ENCODE measurements at regions not wholly inside any gene's neighbourhood (a gene's known extent, or its start where the extent isn't known, plus 50 kb on each side); places are given as distances from the start of the nearest gene placed in this dataset.

DNA sequence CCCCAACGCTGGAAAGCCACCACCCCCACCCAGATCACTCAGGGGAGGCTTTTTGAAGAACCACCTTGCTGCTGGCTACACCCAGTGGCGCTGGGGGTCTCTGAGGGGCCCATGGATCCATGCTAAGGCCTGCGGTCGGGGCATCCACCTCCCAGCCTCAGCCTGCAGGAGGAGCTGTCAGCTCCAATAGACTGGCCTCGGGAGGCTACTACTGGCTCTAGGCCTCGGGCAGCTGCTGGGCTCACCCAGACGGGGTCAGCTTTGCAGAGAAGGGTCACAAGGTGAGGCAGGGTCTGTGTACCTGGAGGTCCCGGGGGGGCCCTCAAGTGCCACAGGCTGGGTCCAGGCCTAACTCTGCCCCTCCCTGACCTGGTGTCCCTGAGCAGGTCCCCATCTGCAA, 193.7 kb downstream of the OLFM1 start:
- no peak for ATAC-seq
- TF ChIP-seq ZNF565 (CRISPR knock-in tag; conservative IDR thresholded peaks at IDR 0.05; ENCODE audit: low read depth) (no peak), PPARA (CRISPR knock-in tag; IDR thresholded peaks at IDR 0.05; ENCODE audit: borderline replicate concordance) (no peak)

GRCh38 chr9:135281791-135282737, 194.6 kb downstream of the OLFM1 start:
- ATAC-seq = no peak
- TF ChIP-seq TCF4 (CRISPR knock-in tag; IDR thresholded peaks at IDR 0.05; ENCODE audit: borderline replicate concordance) = peak; percentile 16; the same call in 1 of the 2 replicates
- TF ChIP-seq CSRNP3 (CRISPR knock-in tag; IDR thresholded peaks at IDR 0.05) = no peak

DNA sequence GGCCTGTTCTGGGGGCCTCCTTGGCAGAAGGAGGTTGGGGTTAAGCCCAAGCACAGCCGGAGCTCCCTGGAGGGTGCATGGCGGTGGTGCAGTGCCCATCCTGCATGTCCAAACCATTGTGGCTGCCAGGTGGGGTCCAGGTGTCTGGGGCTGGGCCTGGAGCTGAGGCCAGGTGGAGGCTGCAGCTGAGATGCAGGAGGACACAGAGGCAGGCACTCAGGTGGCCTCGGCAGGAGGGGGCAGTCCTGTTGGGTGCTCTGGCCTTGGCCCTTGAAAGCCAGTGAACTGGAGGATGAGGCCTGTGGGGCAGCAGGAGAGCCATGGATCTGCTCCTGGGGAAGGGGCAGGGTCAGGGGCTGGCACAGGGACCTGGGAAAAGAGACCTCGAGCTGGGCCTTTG, 195.3 kb downstream of the OLFM1 start:
- TF ChIP-seq, protein P1, sequence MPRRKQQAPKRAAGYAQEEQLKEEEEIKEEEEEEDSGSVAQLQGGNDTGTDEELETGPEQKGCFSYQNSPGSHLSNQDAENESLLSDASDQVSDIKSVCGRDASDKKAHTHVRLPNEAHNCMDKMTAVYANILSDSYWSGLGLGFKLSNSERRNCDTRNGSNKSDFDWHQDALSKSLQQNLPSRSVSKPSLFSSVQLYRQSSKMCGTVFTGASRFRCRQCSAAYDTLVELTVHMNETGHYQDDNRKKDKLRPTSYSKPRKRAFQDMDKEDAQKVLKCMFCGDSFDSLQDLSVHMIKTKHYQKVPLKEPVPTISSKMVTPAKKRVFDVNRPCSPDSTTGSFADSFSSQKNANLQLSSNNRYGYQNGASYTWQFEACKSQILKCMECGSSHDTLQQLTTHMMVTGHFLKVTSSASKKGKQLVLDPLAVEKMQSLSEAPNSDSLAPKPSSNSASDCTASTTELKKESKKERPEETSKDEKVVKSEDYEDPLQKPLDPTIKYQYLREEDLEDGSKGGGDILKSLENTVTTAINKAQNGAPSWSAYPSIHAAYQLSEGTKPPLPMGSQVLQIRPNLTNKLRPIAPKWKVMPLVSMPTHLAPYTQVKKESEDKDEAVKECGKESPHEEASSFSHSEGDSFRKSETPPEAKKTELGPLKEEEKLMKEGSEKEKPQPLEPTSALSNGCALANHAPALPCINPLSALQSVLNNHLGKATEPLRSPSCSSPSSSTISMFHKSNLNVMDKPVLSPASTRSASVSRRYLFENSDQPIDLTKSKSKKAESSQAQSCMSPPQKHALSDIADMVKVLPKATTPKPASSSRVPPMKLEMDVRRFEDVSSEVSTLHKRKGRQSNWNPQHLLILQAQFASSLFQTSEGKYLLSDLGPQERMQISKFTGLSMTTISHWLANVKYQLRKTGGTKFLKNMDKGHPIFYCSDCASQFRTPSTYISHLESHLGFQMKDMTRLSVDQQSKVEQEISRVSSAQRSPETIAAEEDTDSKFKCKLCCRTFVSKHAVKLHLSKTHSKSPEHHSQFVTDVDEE (CRISPR knock-in tag; IDR thresholded peaks at IDR 0.05) = no peak
- TF ChIP-seq ZFP30 (CRISPR knock-in tag; IDR thresholded peaks at IDR 0.05) = no peak
- no peak for TF ChIP-seq ARNTL (CRISPR knock-in tag; IDR thresholded peaks at IDR 0.05; ENCODE audit: borderline replicate concordance, low read depth)
- TF ChIP-seq CSDC2 (CRISPR knock-in tag; IDR thresholded peaks at IDR 0.05) = no peak
- no peak for TF ChIP-seq RARB (CRISPR knock-in tag; IDR thresholded peaks at IDR 0.05)
- no peak for TF ChIP-seq GLIS3 (CRISPR knock-in tag; IDR thresholded peaks at IDR 0.05)
- TF ChIP-seq BACH2 (CRISPR knock-in tag; IDR thresholded peaks at IDR 0.05; ENCODE audit: borderline replicate concordance) = no peak
- TF ChIP-seq CSRNP3 (CRISPR knock-in tag; IDR thresholded peaks at IDR 0.05) = no peak
- TF ChIP-seq OSR1 (CRISPR knock-in tag; IDR thresholded peaks at IDR 0.05) = no peak
- TF ChIP-seq ZFP3 (CRISPR knock-in tag; IDR thresholded peaks at IDR 0.05) = no peak
- TF ChIP-seq, protein P2, sequence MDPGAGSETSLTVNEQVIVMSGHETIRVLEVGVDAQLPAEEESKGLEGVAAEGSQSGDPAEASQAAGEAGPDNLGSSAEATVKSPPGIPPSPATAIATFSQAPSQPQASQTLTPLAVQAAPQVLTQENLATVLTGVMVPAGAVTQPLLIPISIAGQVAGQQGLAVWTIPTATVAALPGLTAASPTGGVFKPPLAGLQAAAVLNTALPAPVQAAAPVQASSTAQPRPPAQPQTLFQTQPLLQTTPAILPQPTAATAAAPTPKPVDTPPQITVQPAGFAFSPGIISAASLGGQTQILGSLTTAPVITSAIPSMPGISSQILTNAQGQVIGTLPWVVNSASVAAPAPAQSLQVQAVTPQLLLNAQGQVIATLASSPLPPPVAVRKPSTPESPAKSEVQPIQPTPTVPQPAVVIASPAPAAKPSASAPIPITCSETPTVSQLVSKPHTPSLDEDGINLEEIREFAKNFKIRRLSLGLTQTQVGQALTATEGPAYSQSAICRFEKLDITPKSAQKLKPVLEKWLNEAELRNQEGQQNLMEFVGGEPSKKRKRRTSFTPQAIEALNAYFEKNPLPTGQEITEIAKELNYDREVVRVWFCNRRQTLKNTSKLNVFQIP (CRISPR knock-in tag; IDR thresholded peaks at IDR 0.05; ENCODE audit: borderline replicate concordance, low read depth) = no peak
- TF ChIP-seq ZNF8 (CRISPR knock-in tag; IDR thresholded peaks at IDR 0.05) = no peak
- no peak for TF ChIP-seq SNAI2 (CRISPR knock-in tag; IDR thresholded peaks at IDR 0.05)
- no peak for TF ChIP-seq ZNF565 (CRISPR knock-in tag; conservative IDR thresholded peaks at IDR 0.05; ENCODE audit: low read depth)
- no peak for TF ChIP-seq ZNF70 (CRISPR knock-in tag; IDR thresholded peaks at IDR 0.05)
- no peak for TF ChIP-seq PPARA (CRISPR knock-in tag; IDR thresholded peaks at IDR 0.05; ENCODE audit: borderline replicate concordance)
- ATAC-seq = no peak

DNA sequence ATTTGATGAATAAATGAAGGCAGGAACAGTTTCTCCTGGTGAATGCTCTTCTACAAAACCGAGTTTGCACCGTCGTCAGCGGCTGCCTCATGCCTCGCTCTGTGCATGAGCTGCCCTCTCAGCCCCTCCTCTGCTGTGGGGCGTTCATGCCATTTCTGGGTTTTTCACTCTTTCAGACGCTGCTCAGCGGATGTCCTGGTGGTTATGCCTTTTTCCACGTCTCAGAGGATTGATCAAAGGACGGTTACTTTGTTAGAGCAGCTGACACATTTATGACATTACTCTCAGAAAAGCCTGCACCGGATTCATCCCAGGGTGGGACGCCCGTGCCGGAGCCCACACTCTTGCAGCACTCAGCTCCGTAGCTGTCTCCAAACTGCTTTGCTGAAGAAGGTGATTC, 195.9 kb upstream of the PPP1R26 start:
- no peak for ATAC-seq
- TF ChIP-seq OSR1 (CRISPR knock-in tag; IDR thresholded peaks at IDR 0.05) (no peak), ESRRG (CRISPR knock-in tag; IDR thresholded peaks at IDR 0.05) (no peak), ZC3H10 (CRISPR knock-in tag; IDR thresholded peaks at IDR 0.05) (no peak), GLIS3 (CRISPR knock-in tag; IDR thresholded peaks at IDR 0.05) (no peak), CSDC2 (CRISPR knock-in tag; IDR thresholded peaks at IDR 0.05) (no peak), ZFP30 (CRISPR knock-in tag; IDR thresholded peaks at IDR 0.05) (no peak), ZNF70 (CRISPR knock-in tag; IDR thresholded peaks at IDR 0.05) (no peak), ZNF565 (CRISPR knock-in tag; conservative IDR thresholded peaks at IDR 0.05; ENCODE audit: low read depth) (no peak), CREB5 (CRISPR knock-in tag; IDR thresholded peaks at IDR 0.05; ENCODE audit: low read depth) (no peak)
- TF ChIP-seq, protein P3, sequence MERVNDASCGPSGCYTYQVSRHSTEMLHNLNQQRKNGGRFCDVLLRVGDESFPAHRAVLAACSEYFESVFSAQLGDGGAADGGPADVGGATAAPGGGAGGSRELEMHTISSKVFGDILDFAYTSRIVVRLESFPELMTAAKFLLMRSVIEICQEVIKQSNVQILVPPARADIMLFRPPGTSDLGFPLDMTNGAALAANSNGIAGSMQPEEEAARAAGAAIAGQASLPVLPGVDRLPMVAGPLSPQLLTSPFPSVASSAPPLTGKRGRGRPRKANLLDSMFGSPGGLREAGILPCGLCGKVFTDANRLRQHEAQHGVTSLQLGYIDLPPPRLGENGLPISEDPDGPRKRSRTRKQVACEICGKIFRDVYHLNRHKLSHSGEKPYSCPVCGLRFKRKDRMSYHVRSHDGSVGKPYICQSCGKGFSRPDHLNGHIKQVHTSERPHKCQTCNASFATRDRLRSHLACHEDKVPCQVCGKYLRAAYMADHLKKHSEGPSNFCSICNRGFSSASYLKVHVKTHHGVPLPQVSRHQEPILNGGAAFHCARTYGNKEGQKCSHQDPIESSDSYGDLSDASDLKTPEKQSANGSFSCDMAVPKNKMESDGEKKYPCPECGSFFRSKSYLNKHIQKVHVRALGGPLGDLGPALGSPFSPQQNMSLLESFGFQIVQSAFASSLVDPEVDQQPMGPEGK (CRISPR knock-in tag; IDR thresholded peaks at IDR 0.05; ENCODE audit: borderline replicate concordance) = no peak
- TF ChIP-seq, protein P2 (CRISPR knock-in tag; IDR thresholded peaks at IDR 0.05; ENCODE audit: borderline replicate concordance, low read depth) = no peak

All from SK-N-SH treated with all-trans-retinoic acid at 6 μM for 48 hours (cell line).